HL-60 (cell line): ENCODE measurements at regions not wholly inside any gene's neighbourhood (a gene's known extent, or its start where the extent isn't known, plus 50 kb on each side); places are given as distances from the start of the nearest gene placed in this dataset.

Experiments
- CTCF ChIP-seq: IDR thresholded peaks from one replicate; pipeline ENCODE4 v1.5.1; 2011; ENCODE audit warnings: low read length, control low read depth, inconsistent platforms; ENCODE audit not compliant: insufficient read depth
- GABPA ChIP-seq: IDR thresholded peaks from 2 replicates; pipeline ENCODE4 v1.6.1; 2012; ENCODE audit warnings: low read depth
- POLR2AphosphoS5 ChIP-seq: IDR thresholded peaks from 2 replicates; pipeline ENCODE4 v1.6.1; 2012; ENCODE audit warnings: low read depth
- REST ChIP-seq: IDR thresholded peaks from 2 replicates; pipeline ENCODE4 v1.6.1; 2012; ENCODE audit warnings: low read depth; ENCODE audit not compliant: insufficient replicate concordance
- SPI1 ChIP-seq: IDR thresholded peaks from 2 replicates; pipeline ENCODE4 v1.6.1; 2012; ENCODE audit warnings: low read depth, mild to moderate bottlenecking, borderline replicate concordance

GRCh38 chr2:117406443-117406842 lies 408.0 kb upstream of the DDX18 start:
- TF ChIP-seq CTCF: no peak
- no peak for TF ChIP-seq REST
- no peak for TF ChIP-seq GABPA
- TF ChIP-seq POLR2AphosphoS5: no peak
- TF ChIP-seq SPI1: no peak
